Rectal smooth muscle tissue (tissue), 1 donor: ENCODE measurements at regions not wholly inside any gene's neighbourhood (a gene's known extent, or its start where the extent isn't known, plus 50 kb on each side); places are given as distances from the start of the nearest gene placed in this dataset.

Experiments
- H3K27ac ChIP-seq: one replicate; pipeline ENCODE4 v1.7.0; 2013; ENCODE audit warnings: low read depth, low read length, inconsistent platforms
- H3K27me3 ChIP-seq: one replicate; pipeline ENCODE4 v1.7.0; 2013; ENCODE audit warnings: low read length; ENCODE audit not compliant: control insufficient read depth, insufficient read depth
- H3K36me3 ChIP-seq: one replicate; pipeline ENCODE4 v1.7.0; 2013; ENCODE audit warnings: low read length; ENCODE audit not compliant: control insufficient read depth, insufficient read depth
- H3K4me1 ChIP-seq: one replicate; pipeline ENCODE4 v1.7.0; 2013; ENCODE audit warnings: low read length; ENCODE audit not compliant: control insufficient read depth, insufficient read depth
- H3K4me3 ChIP-seq: one replicate; pipeline ENCODE4 v1.7.0; 2013; ENCODE audit warnings: low read length
- H3K9ac ChIP-seq: one replicate; pipeline ENCODE4 v1.7.0; 2013; ENCODE audit warnings: low read length

DNA sequence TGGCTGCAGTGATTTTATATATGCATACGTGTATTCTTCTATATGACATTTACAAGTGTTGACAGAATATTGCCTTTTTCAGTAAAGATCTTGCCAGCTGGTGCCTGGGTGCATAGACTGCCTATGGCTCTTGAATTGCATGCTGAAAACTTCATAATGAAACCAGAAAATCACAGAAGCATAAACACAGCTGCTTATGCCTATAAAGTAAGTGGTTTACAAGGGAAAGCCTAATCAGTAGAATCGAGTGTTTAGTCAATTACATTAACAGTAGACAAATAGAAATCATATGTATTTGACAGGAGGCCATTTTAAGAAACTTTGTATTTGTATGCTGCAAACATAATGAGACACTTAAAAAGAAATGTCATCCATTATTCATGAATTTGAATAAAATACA, 82.5 kb downstream of the TMEM168 start:
- Histone ChIP-seq H3K27ac (no peak overlapping the region), H3K27me3 (no peaks in the 10 kb centered on the region), H3K4me3 (no peak overlapping the region), H3K9ac (no peak overlapping the region), H3K4me1 (no peaks in the 10 kb centered on the region), H3K36me3 (no peaks in the 10 kb centered on the region)

DNA sequence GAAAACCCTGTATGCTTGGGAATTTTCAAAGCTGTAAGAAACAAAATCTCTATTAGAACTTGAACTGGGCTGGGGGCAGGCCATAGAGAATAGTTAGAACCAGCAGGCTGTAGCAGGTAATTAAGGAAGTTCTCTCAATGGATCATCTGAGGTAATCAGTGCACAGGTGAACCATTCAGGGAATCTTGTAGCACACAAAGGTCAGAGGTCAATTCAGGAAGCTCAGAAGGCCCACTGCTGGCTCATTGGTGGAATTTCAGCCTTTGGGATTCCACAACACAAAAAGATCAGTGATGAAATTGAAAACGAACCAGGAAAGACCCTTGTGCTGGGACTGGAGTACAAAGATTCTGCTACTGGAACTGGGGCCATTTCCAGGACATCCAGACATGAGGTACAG, 82.0 kb downstream of the TMEM168 start:
- Histone ChIP-seq H3K4me1 (no peaks in the 10 kb centered on the region), H3K27me3 (no peaks in the 10 kb centered on the region), H3K9ac (no peak overlapping the region), H3K4me3 (no peak overlapping the region), H3K36me3 (no peaks in the 10 kb centered on the region), H3K27ac (no peak overlapping the region)
